Mucosa of descending colon (tissue), 3 donors: ENCODE measurements at regions not wholly inside any gene's neighbourhood (a gene's known extent, or its start where the extent isn't known, plus 50 kb on each side); places are given as distances from the start of the nearest gene placed in this dataset.

Experiments used
- ATAC-seq: fragments of 200-7000 bp; cut with Tn5 transposase; one replicate; pipeline ENCODE4 v1.9.1; 2020; ENCODE audit warnings: mild to moderate bottlenecking, moderate library complexity
- DNase-seq, 3 donors: peaks; one replicate each; pipeline ENCODE4 v3.0.0-alpha.2; 2020
- H3K36me3 ChIP-seq: fragments of 200-600 bp; one replicate; pipeline ENCODE4 v1.8.0; 2021; ENCODE audit warnings: low read depth, mild to moderate bottlenecking
- H3K4me1 ChIP-seq: fragments of 200-600 bp; one replicate; pipeline ENCODE4 v1.8.0; 2021; ENCODE audit warnings: low read depth, mild to moderate bottlenecking
- H3K4me3 ChIP-seq: fragments of 200-600 bp; one replicate; pipeline ENCODE4 v1.8.0; 2021; ENCODE audit warnings: mild to moderate bottlenecking
- H3K9me3 ChIP-seq: fragments of 200-600 bp; one replicate; pipeline ENCODE4 v1.8.0; 2021; ENCODE audit warnings: mild to moderate bottlenecking
- CTCF ChIP-seq: fragments of 200-600 bp; IDR thresholded peaks from one replicate; pipeline ENCODE4 v1.8.0; 2022; ENCODE audit warnings: antibody characterized with exemption, mild to moderate bottlenecking
- intact Hi-C, 2 donors: fragments of 100-400 bp; cut with DNase I in 1 of 2; cut with micrococcal nuclease in 1 of 2; formaldehyde crosslinking; loops; one replicate each; pipeline versions ENCODE4 v1.11.0 to v1.11.1; 2022; cut with DNase I, micrococcal nuclease
- donor health status: DM: no; HTN: no; CAD: no; lungs with moderate emphysema.
- donor health status: DM: no; HTN: no; CAD: no.
- donor health status: DM: no; HTN: yes; CAD: no.

- intact Hi-C loops, result no loop called here
- no peak for TF ChIP-seq CTCF
- H3K36me3 ChIP-seq, result no peaks in the 10 kb centered on the region
- ATAC-seq (no peak), DNase-seq (no peak)
- H3K9me3 ChIP-seq, result no peaks in the 10 kb centered on the region
- H3K4me3 ChIP-seq, result no peak overlapping the region
- H3K4me1 ChIP-seq, result no peaks in the 10 kb centered on the region
Measured at GRCh38 chr21:35329940-35330660, 281.0 kb upstream of the RUNX1 start.

- no peak for TF ChIP-seq CTCF
- no peaks in the 10 kb centered on the region for H3K36me3 ChIP-seq
- ATAC-seq (no peak), DNase-seq (no peak)
- no peaks in the 10 kb centered on the region for H3K9me3 ChIP-seq
- H3K4me3 ChIP-seq, result no peak overlapping the region
- intact Hi-C loops, result no loop called here
- no peaks in the 10 kb centered on the region for H3K4me1 ChIP-seq
Measured at GRCh38 chr21:35328856-35329455, 279.9 kb upstream of the RUNX1 start.

GRCh38 chr21:35326677-35327076 lies 277.6 kb upstream of the RUNX1 start:
- no peaks in the 10 kb centered on the region for H3K36me3 ChIP-seq
- intact Hi-C loops, result no loop called here
- TF ChIP-seq CTCF, result no peak

GRCh38 chr21:35325953-35326352 lies 276.9 kb upstream of the RUNX1 start:
- H3K4me3 ChIP-seq, result no peak overlapping the region
- no peak for ATAC-seq

More at GRCh38 chr21:35326677-35327076, 277.6 kb upstream of the RUNX1 start:
- no peak for DNase-seq
- Histone ChIP-seq H3K4me3 (no peak overlapping the region), H3K4me1 (no peaks in the 10 kb centered on the region), H3K9me3 (no peaks in the 10 kb centered on the region)
- ATAC-seq, result peak; percentile 37

GRCh38 chr21:35324372-35325220 lies 275.5 kb upstream of the RUNX1 start:
- intact Hi-C loops, result no loop called here
- DNase-seq, result no peak
- H3K4me3 ChIP-seq, result no peak overlapping the region
- ATAC-seq, result no peak
- no peaks in the 10 kb centered on the region for H3K4me1 ChIP-seq
- TF ChIP-seq CTCF, result no peak
- no peaks in the 10 kb centered on the region for H3K36me3 ChIP-seq
- no peaks in the 10 kb centered on the region for H3K9me3 ChIP-seq

More at GRCh38 chr21:35325953-35326352, 276.9 kb upstream of the RUNX1 start:
- Histone ChIP-seq H3K4me1 (no peaks in the 10 kb centered on the region), H3K9me3 (no peaks in the 10 kb centered on the region), H3K36me3 (no peaks in the 10 kb centered on the region)
- no peak for TF ChIP-seq CTCF
- no peak for DNase-seq
- intact Hi-C loops, result no loop called here
